ENCODE measurements at regions not wholly inside any gene's neighbourhood (a gene's known extent, or its start where the extent isn't known, plus 50 kb on each side); places are given as distances from the start of the nearest gene placed in this dataset.

DNA sequence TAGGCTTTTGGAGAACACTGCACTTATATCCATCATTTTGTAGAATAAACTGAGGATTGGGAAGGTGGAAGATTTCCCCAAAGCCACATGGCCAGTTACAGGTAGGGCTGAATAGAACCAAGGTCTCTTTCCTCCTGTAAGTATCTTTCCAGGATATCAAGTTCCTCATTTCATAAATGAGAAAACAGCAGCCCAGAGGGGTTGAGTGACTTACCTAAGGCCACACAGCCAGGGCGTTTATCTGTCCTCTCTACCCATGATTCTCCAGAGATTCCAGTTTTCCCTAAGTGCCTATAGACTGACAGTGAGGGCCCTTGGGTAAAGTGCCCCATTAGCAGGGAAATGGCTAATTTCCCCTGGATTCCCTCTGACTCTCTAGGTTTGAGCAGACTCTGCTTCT is 132.3 kb upstream of the SKOR2 start:
- TF ChIP-seq POLR2AphosphoS5 (IDR thresholded peaks at IDR 0.05; ENCODE audit: low read depth, low read length) (no peak), TAF1 (IDR thresholded peaks at IDR 0.05; ENCODE audit: borderline replicate concordance, insufficient read depth, low read length) (no peak), SIN3A (IDR thresholded peaks at IDR 0.05; ENCODE audit: borderline replicate concordance, insufficient read depth, low read length) (no peak), FOXP2 (optimal IDR thresholded peaks at IDR 0.05; ENCODE audit: borderline replicate concordance, extremely low read depth, extremely low read length, insufficient read depth) (no peak)
- TF ChIP-seq, protein P1, sequence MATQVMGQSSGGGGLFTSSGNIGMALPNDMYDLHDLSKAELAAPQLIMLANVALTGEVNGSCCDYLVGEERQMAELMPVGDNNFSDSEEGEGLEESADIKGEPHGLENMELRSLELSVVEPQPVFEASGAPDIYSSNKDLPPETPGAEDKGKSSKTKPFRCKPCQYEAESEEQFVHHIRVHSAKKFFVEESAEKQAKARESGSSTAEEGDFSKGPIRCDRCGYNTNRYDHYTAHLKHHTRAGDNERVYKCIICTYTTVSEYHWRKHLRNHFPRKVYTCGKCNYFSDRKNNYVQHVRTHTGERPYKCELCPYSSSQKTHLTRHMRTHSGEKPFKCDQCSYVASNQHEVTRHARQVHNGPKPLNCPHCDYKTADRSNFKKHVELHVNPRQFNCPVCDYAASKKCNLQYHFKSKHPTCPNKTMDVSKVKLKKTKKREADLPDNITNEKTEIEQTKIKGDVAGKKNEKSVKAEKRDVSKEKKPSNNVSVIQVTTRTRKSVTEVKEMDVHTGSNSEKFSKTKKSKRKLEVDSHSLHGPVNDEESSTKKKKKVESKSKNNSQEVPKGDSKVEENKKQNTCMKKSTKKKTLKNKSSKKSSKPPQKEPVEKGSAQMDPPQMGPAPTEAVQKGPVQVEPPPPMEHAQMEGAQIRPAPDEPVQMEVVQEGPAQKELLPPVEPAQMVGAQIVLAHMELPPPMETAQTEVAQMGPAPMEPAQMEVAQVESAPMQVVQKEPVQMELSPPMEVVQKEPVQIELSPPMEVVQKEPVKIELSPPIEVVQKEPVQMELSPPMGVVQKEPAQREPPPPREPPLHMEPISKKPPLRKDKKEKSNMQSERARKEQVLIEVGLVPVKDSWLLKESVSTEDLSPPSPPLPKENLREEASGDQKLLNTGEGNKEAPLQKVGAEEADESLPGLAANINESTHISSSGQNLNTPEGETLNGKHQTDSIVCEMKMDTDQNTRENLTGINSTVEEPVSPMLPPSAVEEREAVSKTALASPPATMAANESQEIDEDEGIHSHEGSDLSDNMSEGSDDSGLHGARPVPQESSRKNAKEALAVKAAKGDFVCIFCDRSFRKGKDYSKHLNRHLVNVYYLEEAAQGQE (IDR thresholded peaks at IDR 0.05; ENCODE audit: insufficient read depth in 1 of 2, low read depth in 2 of 2, low read length in 2 of 2): no peak

All from PFSK-1 (cell line).